ENCODE measurements at regions not wholly inside any gene's neighbourhood (a gene's known extent, or its start where the extent isn't known, plus 50 kb on each side); places are given as distances from the start of the nearest gene placed in this dataset.

DNA sequence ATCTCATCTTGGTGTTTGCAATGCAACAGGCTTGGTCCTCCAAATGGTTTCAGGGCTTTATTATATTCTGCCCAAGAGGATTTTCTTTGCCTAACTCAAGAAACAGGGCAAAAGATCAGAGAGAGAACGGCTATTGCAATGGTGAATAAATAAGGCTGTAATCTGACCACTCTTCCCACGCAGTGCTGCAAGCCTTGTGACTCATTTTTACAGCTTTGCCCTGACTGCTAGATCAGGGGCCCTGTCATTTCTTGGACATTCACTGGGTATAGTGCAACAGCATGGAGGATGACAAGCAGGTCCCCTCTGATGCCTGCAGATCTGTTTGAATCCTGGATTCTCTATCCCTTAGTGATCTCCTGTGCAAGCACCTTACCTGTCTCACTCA, 459.1 kb downstream of the EBF1 start:
- Histone ChIP-seq H2AK5ac (ENCODE audit: low read length, severe bottlenecking) (no peak overlapping the region), H3K9ac (ENCODE audit: low read length) (no peak overlapping the region), H2BK120ac (ENCODE audit: low read depth, low read length) (no peak overlapping the region), H3K79me1 (replicated peaks; ENCODE audit: low read length, poor library complexity, severe bottlenecking) (no peaks in the 10 kb centered on the region), H3K4ac (ENCODE audit: low read depth in 1 of 2, low read length in 2 of 2) (no peak overlapping the region), H3K9me3 (ENCODE audit: control insufficient read depth, low read length) (no peaks in the 10 kb centered on the region), H3K23ac (ENCODE audit: low read length in 2 of 2) (no peak overlapping the region), H4K91ac (ENCODE audit: low read length) (no peak overlapping the region), H3K4me1 (ENCODE audit: control insufficient read depth, insufficient read depth, low read depth, low read length) (peaks cover 2% of the 10 kb centered on the region), H2BK12ac (ENCODE audit: low read length in 2 of 2) (no peak overlapping the region), H2AFZ (ENCODE audit: low read depth, low read length) (no peak overlapping the region), H3K4me3 (ENCODE audit: insufficient read depth in 1 of 2, low read depth in 1 of 2, low read length in 2 of 2) (no peak overlapping the region), H3K27ac (ENCODE audit: low read length, poor library complexity, severe bottlenecking) (no peak overlapping the region), H3K36me3 (ENCODE audit: control insufficient read depth in 1 of 2, insufficient read depth in 2 of 2, low read depth in 1 of 2, low read length in 2 of 2) (no peaks in the 10 kb centered on the region), H3K14ac (ENCODE audit: low read length in 2 of 2) (no peak overlapping the region), H3K27me3 (ENCODE audit: control insufficient read depth in 1 of 2, insufficient read depth in 1 of 2, low read length in 2 of 2) (no peaks in the 10 kb centered on the region), H4K8ac (ENCODE audit: low read length) (no peak overlapping the region), H2BK5ac (ENCODE audit: low read depth, low read length, poor library complexity, severe bottlenecking) (no peak overlapping the region), H2BK15ac (ENCODE audit: low read depth, poor library complexity, severe bottlenecking) (no peak overlapping the region), H3K18ac (ENCODE audit: low read depth in 1 of 2, low read length in 2 of 2) (no peak overlapping the region), H3K4me2 (ENCODE audit: low read length, poor library complexity, severe bottlenecking) (no peak overlapping the region)
- peak; percentile 10 for DNase-seq
- WGBS = 40% methylated on average over 2 of the region's 2 CpGs

GRCh38 chr5:158639881-158640592, 459.7 kb downstream of the EBF1 start:
- Histone ChIP-seq H4K8ac (ENCODE audit: low read length) (no peak overlapping the region), H2BK120ac (ENCODE audit: low read depth, low read length) (no peak overlapping the region), H3K9me3 (ENCODE audit: control insufficient read depth, low read length) (no peaks in the 10 kb centered on the region), H3K27ac (ENCODE audit: low read length, poor library complexity, severe bottlenecking) (no peak overlapping the region), H2AFZ (ENCODE audit: low read depth, low read length) (no peak overlapping the region), H3K4me2 (ENCODE audit: low read length, poor library complexity, severe bottlenecking) (no peak overlapping the region), H2BK15ac (ENCODE audit: low read depth, poor library complexity, severe bottlenecking) (no peak overlapping the region), H3K9ac (ENCODE audit: low read length) (peak overlapping the region; percentile 50), H3K18ac (ENCODE audit: low read depth in 1 of 2, low read length in 2 of 2) (no peak overlapping the region), H2BK5ac (ENCODE audit: low read depth, low read length, poor library complexity, severe bottlenecking) (no peak overlapping the region), H2BK12ac (ENCODE audit: low read length in 2 of 2) (no peak overlapping the region), H3K14ac (ENCODE audit: low read length in 2 of 2) (no peak overlapping the region), H2AK5ac (ENCODE audit: low read length, severe bottlenecking) (no peak overlapping the region), H3K4me3 (ENCODE audit: insufficient read depth in 1 of 2, low read depth in 1 of 2, low read length in 2 of 2) (no peak overlapping the region), H3K4ac (ENCODE audit: low read depth in 1 of 2, low read length in 2 of 2) (no peak overlapping the region), H3K27me3 (ENCODE audit: control insufficient read depth in 1 of 2, insufficient read depth in 1 of 2, low read length in 2 of 2) (no peaks in the 10 kb centered on the region), H4K91ac (ENCODE audit: low read length) (no peak overlapping the region), H3K36me3 (ENCODE audit: control insufficient read depth in 1 of 2, insufficient read depth in 2 of 2, low read depth in 1 of 2, low read length in 2 of 2) (no peaks in the 10 kb centered on the region), H3K23ac (ENCODE audit: low read length in 2 of 2) (no peak overlapping the region), H3K4me1 (ENCODE audit: control insufficient read depth, insufficient read depth, low read depth, low read length) (peaks cover 2% of the 10 kb centered on the region), H3K79me1 (replicated peaks; ENCODE audit: low read length, poor library complexity, severe bottlenecking) (no peaks in the 10 kb centered on the region)
- WGBS = 95% methylated on average over 2 of the region's 5 CpGs
- no peak for DNase-seq

DNA sequence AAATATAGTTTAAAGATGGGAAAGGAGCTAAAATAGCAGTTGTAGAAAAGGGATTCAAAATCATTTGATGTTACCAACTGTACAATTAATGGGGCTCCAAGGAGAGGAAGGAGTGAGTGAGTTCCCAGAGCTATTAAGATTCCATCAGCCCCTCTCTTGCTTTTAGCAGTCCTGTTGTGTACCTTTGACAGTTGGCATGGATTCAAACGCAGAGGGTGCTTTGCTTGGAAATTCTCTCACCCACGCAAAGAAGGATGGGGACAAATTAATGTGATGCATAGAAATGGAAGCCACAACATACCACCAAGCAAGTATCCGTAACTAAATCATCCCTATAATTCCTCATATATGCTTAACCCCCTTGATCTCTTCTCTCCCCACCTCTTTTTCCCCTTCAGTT, 461.3 kb downstream of the EBF1 start:
- DNase-seq = no peak
- 90% methylated on average over 2 of the region's 3 CpGs for WGBS

DNA sequence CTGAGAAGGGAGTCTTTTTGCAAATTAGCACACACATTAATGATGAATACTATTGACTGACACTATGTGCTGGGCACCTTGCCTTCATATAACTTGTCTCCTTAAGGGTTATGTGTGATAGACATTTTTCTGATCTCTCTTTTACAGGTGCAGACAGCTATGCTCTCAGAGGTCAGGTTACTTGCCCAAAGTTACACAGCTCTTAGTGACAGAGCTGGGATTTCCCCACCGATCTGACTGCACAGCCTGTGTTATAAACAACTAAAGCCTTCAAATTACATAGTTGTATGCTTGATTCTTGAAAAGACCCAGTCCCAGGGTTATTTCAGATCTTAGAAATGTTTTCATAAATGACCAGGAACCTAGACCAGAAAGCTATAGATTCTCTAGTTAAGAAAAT, 462.7 kb downstream of the EBF1 start:
- no peak overlapping the region for H2AK5ac ChIP-seq (ENCODE audit: low read length, severe bottlenecking)

More for the DNA sequence above, 461.3 kb downstream of the EBF1 start:
- no peak overlapping the region for H2BK12ac ChIP-seq (ENCODE audit: low read length in 2 of 2)
- H2BK15ac ChIP-seq (ENCODE audit: low read depth, poor library complexity, severe bottlenecking) = no peak overlapping the region
- no peak overlapping the region for H4K8ac ChIP-seq (ENCODE audit: low read length)
- H3K18ac ChIP-seq (ENCODE audit: low read depth in 1 of 2, low read length in 2 of 2) = no peak overlapping the region
- H3K4me3 ChIP-seq (ENCODE audit: insufficient read depth in 1 of 2, low read depth in 1 of 2, low read length in 2 of 2) = no peak overlapping the region
- no peak overlapping the region for H2AFZ ChIP-seq (ENCODE audit: low read depth, low read length)
- no peak overlapping the region for H2AK5ac ChIP-seq (ENCODE audit: low read length, severe bottlenecking)
- no peaks in the 10 kb centered on the region for H3K27me3 ChIP-seq (ENCODE audit: control insufficient read depth in 1 of 2, insufficient read depth in 1 of 2, low read length in 2 of 2)
- H2BK120ac ChIP-seq (ENCODE audit: low read depth, low read length) = no peak overlapping the region
- H3K27ac ChIP-seq (ENCODE audit: low read length, poor library complexity, severe bottlenecking) = no peak overlapping the region
- H2BK5ac ChIP-seq (ENCODE audit: low read depth, low read length, poor library complexity, severe bottlenecking) = no peak overlapping the region
- H3K23ac ChIP-seq (ENCODE audit: low read length in 2 of 2) = no peak overlapping the region
- H4K91ac ChIP-seq (ENCODE audit: low read length) = no peak overlapping the region
- H3K79me1 ChIP-seq (replicated peaks; ENCODE audit: low read length, poor library complexity, severe bottlenecking) = no peaks in the 10 kb centered on the region
- H3K4me2 ChIP-seq (ENCODE audit: low read length, poor library complexity, severe bottlenecking) = no peak overlapping the region
- no peak overlapping the region for H3K14ac ChIP-seq (ENCODE audit: low read length in 2 of 2)
- H3K9ac ChIP-seq (ENCODE audit: low read length) = no peak overlapping the region
- no peaks in the 10 kb centered on the region for H3K36me3 ChIP-seq (ENCODE audit: control insufficient read depth in 1 of 2, insufficient read depth in 2 of 2, low read depth in 1 of 2, low read length in 2 of 2)
- no peak overlapping the region for H3K4ac ChIP-seq (ENCODE audit: low read depth in 1 of 2, low read length in 2 of 2)
- no peaks in the 10 kb centered on the region for H3K9me3 ChIP-seq (ENCODE audit: control insufficient read depth, low read length)
- H3K4me1 ChIP-seq (ENCODE audit: control insufficient read depth, insufficient read depth, low read depth, low read length) = peaks cover 2% of the 10 kb centered on the region

More for the DNA sequence above, 462.7 kb downstream of the EBF1 start:
- Histone ChIP-seq H2AFZ (ENCODE audit: low read depth, low read length) (no peak overlapping the region), H4K91ac (ENCODE audit: low read length) (no peak overlapping the region), H3K4ac (ENCODE audit: low read depth in 1 of 2, low read length in 2 of 2) (no peak overlapping the region), H3K4me2 (ENCODE audit: low read length, poor library complexity, severe bottlenecking) (no peak overlapping the region), H3K23ac (ENCODE audit: low read length in 2 of 2) (no peak overlapping the region), H3K14ac (ENCODE audit: low read length in 2 of 2) (no peak overlapping the region), H3K9me3 (ENCODE audit: control insufficient read depth, low read length) (no peaks in the 10 kb centered on the region), H2BK15ac (ENCODE audit: low read depth, poor library complexity, severe bottlenecking) (no peak overlapping the region), H3K27ac (ENCODE audit: low read length, poor library complexity, severe bottlenecking) (no peak overlapping the region), H2BK5ac (ENCODE audit: low read depth, low read length, poor library complexity, severe bottlenecking) (no peak overlapping the region), H4K8ac (ENCODE audit: low read length) (no peak overlapping the region), H3K4me1 (ENCODE audit: control insufficient read depth, insufficient read depth, low read depth, low read length) (peaks cover 2% of the 10 kb centered on the region), H3K9ac (ENCODE audit: low read length) (no peak overlapping the region), H2BK12ac (ENCODE audit: low read length in 2 of 2) (no peak overlapping the region), H3K36me3 (ENCODE audit: control insufficient read depth in 1 of 2, insufficient read depth in 2 of 2, low read depth in 1 of 2, low read length in 2 of 2) (no peaks in the 10 kb centered on the region), H3K18ac (ENCODE audit: low read depth in 1 of 2, low read length in 2 of 2) (no peak overlapping the region), H3K27me3 (ENCODE audit: control insufficient read depth in 1 of 2, insufficient read depth in 1 of 2, low read length in 2 of 2) (no peaks in the 10 kb centered on the region), H3K4me3 (ENCODE audit: insufficient read depth in 1 of 2, low read depth in 1 of 2, low read length in 2 of 2) (no peak overlapping the region), H2BK120ac (ENCODE audit: low read depth, low read length) (no peak overlapping the region), H3K79me1 (replicated peaks; ENCODE audit: low read length, poor library complexity, severe bottlenecking) (no peaks in the 10 kb centered on the region)
- no CpG with 5 or more reads among the region's 1 CpG for WGBS
- DNase-seq = no peak

All from mesenchymal stem cell (in vitro differentiated cells and primary cell).